ENCODE measurements at regions not wholly inside any gene's neighbourhood (a gene's known extent, or its start where the extent isn't known, plus 50 kb on each side); places are given as distances from the start of the nearest gene placed in this dataset.

DNA sequence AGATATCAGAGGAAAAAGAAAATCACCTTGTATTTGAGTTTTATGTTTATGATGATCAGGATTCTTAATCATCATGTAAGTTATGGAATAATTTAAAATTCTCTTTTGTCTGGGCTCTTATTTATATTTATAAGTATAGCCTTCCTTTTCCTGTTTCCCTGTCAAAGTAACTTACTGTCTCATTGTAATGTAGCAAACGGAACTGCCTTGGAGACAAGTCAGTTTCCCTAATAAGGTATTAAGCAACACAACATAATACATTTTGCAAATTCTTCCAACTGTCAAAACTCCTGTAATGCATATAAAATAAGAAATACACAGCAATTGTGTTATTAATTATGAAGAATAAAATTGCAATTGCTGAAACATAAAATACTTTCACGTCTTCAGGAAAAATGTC is 463.2 kb downstream of the MAT2B start:
- TF ChIP-seq, protein P1, sequence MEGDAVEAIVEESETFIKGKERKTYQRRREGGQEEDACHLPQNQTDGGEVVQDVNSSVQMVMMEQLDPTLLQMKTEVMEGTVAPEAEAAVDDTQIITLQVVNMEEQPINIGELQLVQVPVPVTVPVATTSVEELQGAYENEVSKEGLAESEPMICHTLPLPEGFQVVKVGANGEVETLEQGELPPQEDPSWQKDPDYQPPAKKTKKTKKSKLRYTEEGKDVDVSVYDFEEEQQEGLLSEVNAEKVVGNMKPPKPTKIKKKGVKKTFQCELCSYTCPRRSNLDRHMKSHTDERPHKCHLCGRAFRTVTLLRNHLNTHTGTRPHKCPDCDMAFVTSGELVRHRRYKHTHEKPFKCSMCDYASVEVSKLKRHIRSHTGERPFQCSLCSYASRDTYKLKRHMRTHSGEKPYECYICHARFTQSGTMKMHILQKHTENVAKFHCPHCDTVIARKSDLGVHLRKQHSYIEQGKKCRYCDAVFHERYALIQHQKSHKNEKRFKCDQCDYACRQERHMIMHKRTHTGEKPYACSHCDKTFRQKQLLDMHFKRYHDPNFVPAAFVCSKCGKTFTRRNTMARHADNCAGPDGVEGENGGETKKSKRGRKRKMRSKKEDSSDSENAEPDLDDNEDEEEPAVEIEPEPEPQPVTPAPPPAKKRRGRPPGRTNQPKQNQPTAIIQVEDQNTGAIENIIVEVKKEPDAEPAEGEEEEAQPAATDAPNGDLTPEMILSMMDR (IDR thresholded peaks at IDR 0.05; ENCODE audit: low read depth, low read length, missing input control) = no peak
- TF ChIP-seq TAF1 (conservative IDR thresholded peaks at IDR 0.05) = no peak
- no peak for TF ChIP-seq RAD21 (IDR thresholded peaks at IDR 0.05)
- TF ChIP-seq, protein P2, sequence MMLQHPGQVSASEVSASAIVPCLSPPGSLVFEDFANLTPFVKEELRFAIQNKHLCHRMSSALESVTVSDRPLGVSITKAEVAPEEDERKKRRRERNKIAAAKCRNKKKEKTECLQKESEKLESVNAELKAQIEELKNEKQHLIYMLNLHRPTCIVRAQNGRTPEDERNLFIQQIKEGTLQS (IDR thresholded peaks at IDR 0.05) = no peak
- no peak for TF ChIP-seq JUND (IDR thresholded peaks at IDR 0.05)
- TF ChIP-seq YY1 (IDR thresholded peaks at IDR 0.05) = no peak
- TF ChIP-seq, protein P3, sequence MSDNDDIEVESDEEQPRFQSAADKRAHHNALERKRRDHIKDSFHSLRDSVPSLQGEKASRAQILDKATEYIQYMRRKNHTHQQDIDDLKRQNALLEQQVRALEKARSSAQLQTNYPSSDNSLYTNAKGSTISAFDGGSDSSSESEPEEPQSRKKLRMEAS (IDR thresholded peaks at IDR 0.05) = no peak
- no peak for TF ChIP-seq SP1 (IDR thresholded peaks at IDR 0.05)
- TF ChIP-seq GABPA (IDR thresholded peaks at IDR 0.05 in 1 of 2, conservative IDR thresholded peaks at IDR 0.05 in 1 of 2) = no peak
- no peak for TF ChIP-seq HNF4G (IDR thresholded peaks at IDR 0.05)
- TF ChIP-seq, protein P4, sequence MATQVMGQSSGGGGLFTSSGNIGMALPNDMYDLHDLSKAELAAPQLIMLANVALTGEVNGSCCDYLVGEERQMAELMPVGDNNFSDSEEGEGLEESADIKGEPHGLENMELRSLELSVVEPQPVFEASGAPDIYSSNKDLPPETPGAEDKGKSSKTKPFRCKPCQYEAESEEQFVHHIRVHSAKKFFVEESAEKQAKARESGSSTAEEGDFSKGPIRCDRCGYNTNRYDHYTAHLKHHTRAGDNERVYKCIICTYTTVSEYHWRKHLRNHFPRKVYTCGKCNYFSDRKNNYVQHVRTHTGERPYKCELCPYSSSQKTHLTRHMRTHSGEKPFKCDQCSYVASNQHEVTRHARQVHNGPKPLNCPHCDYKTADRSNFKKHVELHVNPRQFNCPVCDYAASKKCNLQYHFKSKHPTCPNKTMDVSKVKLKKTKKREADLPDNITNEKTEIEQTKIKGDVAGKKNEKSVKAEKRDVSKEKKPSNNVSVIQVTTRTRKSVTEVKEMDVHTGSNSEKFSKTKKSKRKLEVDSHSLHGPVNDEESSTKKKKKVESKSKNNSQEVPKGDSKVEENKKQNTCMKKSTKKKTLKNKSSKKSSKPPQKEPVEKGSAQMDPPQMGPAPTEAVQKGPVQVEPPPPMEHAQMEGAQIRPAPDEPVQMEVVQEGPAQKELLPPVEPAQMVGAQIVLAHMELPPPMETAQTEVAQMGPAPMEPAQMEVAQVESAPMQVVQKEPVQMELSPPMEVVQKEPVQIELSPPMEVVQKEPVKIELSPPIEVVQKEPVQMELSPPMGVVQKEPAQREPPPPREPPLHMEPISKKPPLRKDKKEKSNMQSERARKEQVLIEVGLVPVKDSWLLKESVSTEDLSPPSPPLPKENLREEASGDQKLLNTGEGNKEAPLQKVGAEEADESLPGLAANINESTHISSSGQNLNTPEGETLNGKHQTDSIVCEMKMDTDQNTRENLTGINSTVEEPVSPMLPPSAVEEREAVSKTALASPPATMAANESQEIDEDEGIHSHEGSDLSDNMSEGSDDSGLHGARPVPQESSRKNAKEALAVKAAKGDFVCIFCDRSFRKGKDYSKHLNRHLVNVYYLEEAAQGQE (IDR thresholded peaks at IDR 0.05) = no peak
- no peak for TF ChIP-seq FOXA1 (IDR thresholded peaks at IDR 0.05)
- TF ChIP-seq EGR1 (IDR thresholded peaks at IDR 0.05; ENCODE audit: low read depth in 2 of 2) = no peak
- TF ChIP-seq, protein P5, sequence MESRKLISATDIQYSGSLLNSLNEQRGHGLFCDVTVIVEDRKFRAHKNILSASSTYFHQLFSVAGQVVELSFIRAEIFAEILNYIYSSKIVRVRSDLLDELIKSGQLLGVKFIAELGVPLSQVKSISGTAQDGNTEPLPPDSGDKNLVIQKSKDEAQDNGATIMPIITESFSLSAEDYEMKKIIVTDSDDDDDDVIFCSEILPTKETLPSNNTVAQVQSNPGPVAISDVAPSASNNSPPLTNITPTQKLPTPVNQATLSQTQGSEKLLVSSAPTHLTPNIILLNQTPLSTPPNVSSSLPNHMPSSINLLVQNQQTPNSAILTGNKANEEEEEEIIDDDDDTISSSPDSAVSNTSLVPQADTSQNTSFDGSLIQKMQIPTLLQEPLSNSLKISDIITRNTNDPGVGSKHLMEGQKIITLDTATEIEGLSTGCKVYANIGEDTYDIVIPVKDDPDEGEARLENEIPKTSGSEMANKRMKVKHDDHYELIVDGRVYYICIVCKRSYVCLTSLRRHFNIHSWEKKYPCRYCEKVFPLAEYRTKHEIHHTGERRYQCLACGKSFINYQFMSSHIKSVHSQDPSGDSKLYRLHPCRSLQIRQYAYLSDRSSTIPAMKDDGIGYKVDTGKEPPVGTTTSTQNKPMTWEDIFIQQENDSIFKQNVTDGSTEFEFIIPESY (IDR thresholded peaks at IDR 0.05) = no peak

Data from liver (tissue), 3 donors.